HG02973 (cell line): ENCODE measurements at regions not wholly inside any gene's neighbourhood (a gene's known extent, or its start where the extent isn't known, plus 50 kb on each side); places are given as distances from the start of the nearest gene placed in this dataset.
"Not testable (repeated sequence)": the region's sequence is repeated elsewhere in the genome, so short reads cannot be mapped to it uniquely, and the experiment has no call there.

ENCODE experiments used
- ATAC-seq: cut with Tn5 transposase; IDR thresholded peaks from one replicate; pipeline ENCODE4 v1.9.1; 2021; ENCODE audit warnings: moderate library complexity; ENCODE audit not compliant: unreplicated experiment

DNA sequence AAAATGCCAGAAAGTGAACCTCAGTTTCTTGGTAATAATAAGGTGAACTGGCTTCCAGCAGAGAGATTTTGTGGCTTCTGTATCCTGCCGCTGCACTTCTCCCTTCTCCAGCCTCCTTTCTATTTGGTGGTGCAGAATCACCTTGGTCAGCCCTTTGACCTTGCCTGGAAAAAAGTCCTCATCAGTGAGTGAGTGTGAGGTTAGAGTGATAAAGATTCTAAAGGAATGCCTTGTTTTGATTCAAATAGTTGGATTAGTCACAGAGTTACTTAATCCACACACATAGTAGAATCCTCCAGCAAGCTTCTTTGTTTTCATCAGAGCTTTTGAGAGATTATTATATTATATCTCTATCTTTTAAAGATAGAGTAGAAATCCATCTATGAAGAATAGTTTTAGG, 140.9 kb downstream of the KCNRG start:
- no peak for ATAC-seq

DNA sequence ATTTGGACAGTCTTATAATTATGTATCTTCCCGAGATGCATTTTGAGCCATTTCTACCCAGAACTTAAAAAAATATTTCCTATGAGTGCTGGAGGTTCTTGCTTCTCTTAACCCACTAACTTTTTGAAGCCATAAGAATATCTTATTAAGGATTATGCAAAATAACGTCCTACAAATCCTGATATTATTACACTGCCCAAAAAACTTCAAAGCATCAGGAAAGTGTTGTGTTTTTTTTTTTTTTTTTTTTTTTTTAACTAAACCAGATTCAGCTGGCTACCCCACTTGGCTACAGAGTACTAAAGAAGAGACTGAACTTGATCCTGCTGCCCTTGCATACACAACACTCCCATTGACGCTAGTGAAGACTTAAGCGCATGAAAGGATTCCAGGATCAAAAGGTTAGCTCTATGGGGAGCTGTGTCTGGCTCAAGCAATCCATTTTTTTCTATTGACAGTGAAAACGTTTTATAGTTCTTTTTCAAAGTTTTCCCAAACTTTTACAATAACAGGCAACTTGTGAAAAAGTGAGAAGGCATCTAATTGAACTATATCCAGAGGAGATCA, 141.4 kb downstream of the KCNRG start:
- ATAC-seq = no peak

DNA sequence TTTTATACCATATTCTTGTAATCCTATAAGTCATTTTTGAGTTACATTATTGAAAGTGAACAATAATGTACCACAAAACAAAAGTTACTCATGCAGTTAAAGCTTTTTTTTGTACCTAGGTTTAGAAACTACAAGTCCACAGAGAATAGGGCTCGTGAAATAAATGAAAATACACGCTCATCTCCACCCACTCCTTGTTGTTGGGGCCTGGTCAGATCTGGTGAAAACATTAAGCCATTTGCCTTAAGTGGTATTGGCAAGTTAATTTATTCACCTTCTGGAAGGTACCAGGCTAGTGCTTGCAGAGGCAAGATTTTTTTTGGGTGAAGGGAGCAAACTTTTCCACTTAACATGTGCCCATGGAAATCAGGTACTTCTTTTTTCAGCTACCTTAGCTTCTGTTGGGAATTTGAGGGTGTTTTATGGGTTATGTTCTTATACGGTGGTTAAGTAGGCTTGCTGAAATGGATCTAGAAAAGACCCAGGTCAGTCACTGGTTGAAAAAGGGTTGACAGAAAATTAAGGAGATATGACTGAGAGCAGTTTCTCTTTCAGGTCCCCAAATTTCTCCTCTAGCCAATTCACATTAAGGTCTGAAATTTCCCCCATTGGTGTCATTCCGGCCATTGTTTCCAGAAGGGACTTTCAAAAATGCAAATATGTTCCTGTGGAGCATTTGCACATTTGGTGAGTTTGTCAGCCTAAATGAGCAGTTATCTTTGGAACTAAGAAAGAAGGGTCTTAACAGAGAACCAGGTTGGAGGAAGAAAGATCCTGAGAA, 143.3 kb downstream of the KCNRG start:
- ATAC-seq = no peak

DNA sequence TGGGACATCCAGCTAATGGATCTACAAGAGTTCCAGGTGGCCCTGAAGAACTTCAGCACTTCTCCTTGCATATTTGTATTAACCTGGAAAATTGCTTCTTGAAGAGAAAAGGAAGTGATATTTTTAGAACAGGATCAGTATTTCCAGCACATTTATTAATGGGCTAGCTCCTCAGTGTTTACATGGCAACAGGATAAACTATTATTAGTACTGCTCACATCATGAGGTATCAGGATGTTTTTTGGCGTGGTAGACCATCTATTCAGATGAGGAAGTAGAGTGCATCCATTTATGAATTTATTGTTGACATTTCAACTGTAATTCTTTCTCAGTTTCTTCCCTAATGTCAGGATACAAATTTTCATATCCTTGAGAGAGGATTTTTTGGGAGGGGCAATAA, 144.4 kb downstream of the KCNRG start:
- no peak for ATAC-seq

DNA sequence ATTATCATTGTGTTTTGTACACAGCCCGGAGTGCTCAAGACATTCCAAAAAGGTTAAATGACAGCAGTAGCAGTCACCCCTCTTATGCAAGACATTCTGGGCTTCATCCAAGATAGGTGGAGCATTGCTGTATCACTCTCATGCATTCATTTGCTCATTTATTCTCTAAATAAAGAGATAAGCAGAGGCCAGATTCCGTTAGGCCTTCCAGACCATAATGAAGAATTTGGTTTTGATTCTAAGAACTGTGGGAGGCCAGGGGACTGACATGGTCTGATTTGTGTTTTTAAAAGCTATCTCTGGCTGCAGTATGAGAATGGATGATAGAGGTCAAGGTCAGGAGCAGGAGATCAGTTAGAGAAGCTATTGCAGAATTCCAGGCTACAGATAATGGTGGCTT, 145.8 kb downstream of the KCNRG start:
- ATAC-seq = no peak

DNA sequence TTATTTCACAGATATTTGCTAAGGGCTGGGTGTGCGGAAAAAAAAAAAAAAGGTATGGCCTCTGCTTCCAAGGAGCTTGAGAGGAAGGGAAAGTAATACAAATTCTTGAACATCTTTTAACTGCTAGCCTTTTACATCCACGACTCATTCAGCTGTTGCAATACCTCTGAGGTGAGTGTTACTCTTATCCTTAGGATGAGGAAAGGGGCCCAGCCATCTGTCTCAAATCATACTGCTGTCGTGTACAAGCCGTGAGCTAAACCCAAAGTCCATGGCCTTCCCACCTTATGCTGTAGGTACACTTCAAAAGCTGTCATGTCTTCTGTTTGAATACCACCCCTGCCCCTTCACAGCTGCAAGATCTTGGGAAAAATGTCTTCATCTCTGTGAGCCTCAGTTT, 146.8 kb downstream of the KCNRG start:
- ATAC-seq = no peak

DNA sequence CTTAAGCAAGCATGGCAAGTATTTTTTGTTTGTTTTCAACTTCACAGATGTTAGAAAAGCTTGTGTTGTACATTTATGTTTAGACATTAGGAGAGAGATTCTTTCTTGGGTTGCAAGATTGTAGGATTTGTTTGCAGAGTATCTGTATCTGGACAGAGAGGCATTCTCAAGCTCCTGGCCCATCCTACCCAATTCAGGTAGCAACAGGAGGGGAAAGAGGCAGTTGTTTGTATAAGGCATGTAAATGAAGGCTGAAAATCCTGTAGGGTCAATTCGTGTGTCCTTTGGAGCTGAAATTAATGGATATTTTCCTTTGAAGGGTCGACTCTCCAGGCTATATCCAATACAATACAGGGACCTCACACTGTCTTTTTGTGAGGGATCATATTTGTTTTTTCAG, 147.3 kb downstream of the KCNRG start:
- no peak for ATAC-seq

DNA sequence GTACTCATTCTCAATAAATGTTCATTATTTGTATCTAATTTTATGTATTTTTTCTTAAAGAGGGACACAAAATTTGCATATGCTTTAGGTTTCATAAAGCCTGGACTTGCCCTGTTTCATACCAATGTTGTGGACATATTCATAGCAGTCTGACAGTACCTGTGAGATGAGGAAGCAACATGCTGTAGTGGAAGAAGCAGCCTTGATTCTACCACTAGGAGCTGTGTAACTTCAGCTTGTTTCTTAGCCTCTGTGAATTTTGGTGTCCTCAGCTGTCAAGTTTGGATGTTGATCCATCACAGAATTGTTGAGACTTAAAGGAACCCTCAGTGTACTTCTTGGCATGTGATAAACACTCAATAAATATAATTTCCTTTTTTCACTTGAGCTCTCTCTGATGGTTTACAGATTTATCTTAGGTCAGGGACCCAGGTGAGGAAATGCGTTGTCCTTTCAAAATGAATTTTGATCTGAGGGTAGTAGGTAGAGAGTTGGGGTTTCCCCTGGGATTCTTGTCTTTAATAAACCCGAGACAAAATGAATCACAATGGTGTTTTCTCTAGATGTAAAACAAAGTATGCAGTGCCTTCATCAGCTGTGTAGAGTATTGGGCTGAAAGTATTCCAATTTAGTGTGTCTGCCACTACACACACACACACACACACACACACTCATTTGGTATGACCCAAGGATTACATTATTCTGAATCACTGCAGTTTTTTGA, 152.1 kb downstream of the KCNRG start:
- ATAC-seq = no peak

DNA sequence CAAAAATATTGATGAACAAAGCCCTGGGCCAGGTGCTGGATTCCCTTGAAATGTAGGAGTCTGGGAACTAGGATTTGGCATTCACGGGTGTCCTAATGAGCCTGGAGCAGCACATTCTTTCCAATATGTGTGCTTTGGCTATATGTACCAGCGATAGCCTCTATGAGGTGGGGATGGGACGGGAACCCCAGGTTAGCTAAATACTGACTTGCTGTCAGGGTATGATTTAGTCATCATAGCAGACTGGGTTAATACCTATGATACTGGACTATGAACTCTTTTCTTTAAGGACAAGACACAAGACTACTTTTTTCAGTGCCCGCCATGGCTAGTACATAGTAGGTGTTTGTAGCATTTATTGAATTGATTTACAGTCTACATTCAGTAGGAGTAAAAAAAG, 152.7 kb downstream of the KCNRG start:
- ATAC-seq = no peak

DNA sequence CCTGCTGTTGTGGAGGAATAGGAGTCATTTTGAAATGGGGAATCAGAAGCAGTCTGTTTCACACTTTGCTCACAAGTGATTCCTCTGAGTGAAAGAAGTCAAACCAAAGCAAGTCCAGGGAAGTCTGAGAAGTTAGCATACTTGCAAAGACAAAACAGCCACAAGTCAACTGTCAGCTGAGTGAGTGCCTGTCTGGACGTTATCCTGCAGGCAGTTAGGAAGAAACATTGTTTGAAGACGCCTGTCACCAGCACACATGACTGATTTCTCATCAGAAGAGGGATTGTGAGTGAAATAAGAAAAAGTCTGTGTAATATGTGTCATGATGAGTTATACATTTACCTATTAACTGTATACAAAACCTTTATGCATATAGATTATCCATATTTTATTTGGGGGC, 153.5 kb downstream of the KCNRG start:
- no peak for ATAC-seq

DNA sequence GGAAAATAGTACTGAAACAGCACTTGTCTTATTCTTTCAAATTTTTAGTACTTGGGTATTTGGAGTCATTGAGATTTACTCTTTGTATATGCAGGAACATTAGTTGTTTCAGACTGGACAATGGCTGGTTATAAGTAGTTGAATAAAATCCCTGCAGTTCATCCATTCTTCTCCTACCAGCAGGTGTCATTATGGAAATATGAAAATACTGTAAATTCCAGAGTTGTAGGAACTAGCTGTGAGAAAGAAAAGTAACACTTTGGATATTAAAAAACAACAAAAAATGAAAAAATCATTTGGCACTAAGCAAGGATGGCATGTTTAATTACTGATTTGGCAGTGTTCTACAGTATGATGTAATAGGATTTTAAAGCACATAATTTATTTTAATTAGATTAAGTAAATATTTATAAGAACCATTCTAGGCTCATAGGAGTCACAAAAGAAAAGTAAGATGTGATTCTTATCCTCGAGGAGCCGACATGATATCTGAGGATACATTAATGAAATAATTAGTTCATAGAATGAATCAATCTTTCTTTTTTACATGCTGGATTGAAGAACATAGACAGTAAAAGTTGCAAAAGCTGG, 155.3 kb downstream of the KCNRG start:
- ATAC-seq = no peak

DNA sequence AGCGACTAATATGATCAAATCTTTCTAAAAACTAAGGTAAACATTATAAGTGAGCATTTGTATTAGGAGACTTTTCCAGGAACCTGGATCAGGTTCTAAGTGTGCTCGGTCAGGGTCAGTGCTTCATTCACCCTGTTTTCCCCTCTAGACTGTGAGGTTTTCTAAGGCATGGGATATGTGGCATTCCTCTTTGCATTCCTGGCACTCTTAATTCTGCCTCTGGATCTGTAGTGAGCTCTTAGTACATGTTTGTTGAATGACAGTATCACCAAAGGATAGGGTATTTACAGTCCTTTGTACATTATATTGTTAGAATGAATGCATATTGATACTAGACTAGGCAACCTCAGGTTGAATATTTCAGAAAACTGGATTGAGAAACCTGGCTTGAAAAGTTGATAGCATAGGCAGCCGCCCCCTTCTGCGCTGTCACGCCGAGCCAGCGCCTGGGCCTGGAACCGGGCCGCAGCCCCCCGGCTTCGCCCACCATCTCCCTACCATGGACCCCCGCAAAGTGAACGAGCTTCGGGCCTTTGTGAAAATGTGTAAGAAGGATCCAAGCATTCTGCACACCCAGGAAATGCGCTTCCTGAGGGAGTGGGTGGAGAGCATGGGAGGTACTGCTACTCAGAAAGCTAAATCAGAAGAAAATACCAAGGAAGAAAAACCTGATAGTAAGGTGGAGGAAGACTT, 156.5 kb downstream of the KCNRG start:
- ATAC-seq = no peak

DNA sequence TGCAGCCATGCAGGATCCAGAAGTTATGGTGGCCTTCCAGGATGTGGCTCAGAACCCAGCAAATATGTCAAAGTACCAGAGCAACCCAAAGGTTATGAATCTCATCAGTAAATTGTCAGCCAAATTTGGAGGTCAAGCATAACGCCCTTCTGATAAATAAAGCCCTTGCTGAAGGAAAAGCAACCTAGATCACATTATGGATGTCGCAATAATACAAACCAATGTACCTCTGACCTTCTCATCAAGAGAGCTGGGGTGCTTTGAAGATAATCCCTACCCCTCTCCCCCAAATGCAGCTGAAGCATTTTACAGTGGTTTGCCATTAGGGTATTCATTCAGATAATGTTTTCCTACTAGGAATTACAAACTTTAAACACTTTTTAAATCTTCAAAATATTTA, 157.8 kb downstream of the KCNRG start:
- ATAC-seq = not testable (repeated sequence)

DNA sequence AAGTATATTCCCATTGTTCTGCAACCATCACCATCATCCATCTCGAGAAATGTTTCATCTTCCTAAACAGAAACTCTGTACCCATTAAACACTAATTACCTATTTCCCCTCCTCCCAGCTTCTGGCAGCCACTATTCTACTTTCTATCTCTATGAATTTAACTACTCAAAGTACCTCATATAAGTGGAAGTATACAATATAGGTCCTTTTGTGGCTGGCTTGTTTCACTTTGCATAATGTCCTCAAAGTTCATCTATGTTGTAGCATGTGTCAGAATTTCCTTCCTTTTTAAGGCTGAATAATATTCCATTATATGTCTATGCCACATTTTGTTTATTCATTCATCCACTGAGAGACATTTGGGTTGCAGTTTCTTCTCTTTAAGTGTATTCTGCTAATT, 159.4 kb downstream of the KCNRG start:
- no peak for ATAC-seq

DNA sequence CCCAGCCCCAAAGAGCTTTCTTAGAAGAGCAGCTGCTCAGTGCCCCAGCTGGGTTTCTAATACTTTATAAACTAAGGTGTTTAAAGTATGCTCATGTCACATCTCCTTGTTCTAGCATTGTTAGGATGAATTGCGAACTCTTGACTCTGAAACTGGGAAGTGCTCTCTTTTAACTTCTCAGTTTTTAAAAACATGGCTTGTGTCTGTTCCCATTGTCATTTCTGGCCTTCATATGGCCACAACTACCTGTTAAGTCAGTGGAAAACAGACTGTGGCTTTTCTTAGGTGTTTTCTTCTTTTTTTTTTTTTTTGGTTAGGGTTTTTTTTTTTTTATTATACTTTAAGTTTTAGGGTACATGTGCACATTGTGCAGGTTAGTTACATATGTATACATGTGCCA, 164.7 kb downstream of the KCNRG start:
- ATAC-seq = no peak

DNA sequence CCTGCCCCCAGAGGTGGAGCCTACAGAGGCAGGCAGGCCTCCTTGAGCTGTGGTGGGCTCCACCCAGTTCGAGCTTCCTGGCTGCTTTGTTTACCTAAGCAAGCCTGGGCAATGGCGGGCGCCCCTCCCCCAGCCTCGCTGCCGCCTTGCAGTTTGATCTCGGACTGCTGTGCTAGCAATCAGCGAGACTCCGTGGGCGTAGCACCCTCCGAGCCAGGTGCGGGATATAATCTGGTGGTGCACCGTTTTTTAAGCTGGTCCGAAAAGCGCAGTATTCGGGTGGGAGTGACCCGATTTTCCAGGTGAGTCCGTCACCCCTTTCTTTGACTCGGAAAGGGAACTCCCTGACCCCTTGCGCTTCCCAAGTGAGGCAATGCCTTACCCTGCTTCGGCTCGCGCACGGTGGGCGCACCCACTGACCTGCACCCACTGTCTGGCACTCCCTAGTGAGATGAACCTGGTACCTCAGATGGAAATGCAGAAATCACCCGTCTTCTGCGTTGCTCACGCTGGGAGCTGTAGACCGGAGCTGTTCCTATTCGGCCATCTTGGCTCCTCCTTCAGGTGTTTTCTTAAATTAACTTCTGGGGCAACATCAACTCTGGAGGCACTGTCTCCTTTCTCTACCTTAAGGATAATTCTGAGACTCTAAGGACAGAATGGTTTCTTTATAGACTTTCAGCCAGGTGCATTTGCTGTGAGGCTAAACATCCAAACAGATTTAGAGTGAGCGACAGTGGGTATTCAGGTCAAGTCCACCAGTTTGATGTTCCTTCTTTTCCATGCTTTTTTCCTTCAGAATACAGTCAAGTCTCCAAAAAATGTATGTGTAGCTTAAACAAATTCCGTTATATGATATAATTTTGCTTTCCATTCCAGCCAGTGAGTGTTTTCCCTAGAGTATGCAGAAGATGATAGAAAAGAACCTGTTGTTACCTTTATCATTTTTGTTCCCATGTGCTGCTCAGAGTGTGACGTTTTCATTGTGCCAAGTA, 170.8 kb downstream of the KCNRG start:
- ATAC-seq = not testable (repeated sequence)

DNA sequence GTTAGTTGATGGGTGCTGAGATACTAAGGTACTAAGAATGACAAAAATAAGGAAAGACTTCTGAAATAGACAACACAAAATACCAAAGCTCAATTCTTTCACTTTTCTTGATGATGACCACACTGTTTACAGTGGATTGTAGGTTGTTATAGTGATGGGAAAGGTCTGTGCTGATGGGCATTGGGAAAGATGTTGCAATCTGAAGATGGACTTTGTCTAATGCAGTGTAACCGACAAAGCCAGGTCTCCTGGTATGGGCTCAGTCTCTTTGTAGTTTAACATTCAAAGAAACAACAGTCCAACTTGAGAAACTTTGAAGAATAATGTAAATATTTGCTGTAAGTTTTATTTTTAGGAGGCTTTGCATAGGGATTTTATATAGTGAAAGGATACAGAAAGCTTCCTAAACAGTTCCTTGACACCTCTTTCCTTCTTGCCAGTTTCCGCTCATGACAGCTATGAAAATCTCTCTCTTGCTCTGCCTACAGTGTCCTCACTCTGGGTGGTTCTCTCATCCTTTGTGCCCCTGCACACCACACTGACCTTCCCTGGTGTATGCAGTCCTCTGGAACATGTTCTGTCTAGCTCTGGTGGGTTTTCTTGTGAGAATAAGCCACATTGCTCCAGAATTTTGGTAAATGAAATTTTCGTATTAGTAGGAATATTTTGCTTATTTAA, 172.2 kb downstream of the KCNRG start:
- ATAC-seq = no peak

DNA sequence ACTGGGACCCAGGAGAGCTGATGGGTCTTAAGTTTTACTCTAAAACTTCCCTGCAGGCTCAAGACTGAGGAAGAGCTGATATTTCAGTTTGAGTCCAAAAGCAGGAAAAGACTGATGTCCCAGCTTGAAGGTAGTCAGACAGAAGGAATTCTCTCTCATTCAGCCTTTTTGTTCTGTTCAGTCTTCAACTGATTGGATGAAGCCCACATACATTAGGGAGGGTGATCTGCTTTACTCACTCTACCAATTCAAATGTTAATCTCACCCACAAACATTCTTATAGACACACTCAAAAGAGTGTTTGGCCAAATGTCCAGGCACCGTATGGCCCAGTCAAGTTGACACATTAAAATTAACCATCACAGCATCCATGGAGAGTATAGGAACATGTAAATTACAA, 173.5 kb downstream of the KCNRG start:
- ATAC-seq = no peak

DNA sequence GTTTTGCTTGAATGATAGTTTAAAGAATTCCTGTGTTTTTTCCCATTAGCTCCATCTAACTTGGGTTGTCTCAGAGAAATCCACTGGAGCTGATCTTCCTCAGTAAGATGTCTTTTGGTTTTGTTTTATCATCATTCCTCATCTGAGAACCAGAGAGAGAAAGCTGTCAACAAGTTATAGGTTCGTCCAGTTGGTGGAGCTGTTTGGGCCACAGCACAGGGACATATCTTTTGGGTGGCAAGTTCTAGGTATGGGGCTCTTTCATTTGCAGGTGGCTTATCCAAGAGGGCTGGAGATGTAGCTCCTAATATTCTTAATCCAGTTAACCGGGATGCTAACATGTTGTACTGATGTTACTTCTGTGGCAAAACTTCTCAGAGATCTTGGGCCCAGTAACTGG, 174.2 kb downstream of the KCNRG start:
- no peak for ATAC-seq

DNA sequence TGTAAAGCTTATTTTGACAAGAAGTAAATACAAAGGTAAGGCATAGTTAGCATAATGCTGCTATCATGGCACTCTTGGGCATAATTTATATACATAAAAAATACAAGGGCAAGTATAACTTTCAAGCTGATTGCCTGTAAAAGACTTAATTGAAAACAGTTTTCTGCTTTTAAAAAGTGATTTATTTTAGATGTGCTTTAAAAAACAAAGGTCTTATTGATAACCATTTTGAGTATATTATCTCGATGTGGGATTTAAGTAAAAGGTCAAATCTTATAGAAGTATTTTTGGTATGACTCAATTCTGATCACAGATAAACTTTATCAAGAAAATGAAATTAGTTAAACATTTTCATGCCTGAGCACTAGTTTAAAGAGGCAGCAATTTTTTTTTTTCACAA, 175.8 kb downstream of the KCNRG start:
- no peak for ATAC-seq
